K562 (cell line): ENCODE measurements at regions not wholly inside any gene's neighbourhood (a gene's known extent, or its start where the extent isn't known, plus 50 kb on each side); places are given as distances from the start of the nearest gene placed in this dataset.

Experiments
- ATAC-seq: fragments of 200-7000 bp; cut with Tn5 transposase; 3 replicates; pipeline ENCODE4 v1.9.1; 2020; ENCODE audit warnings: moderate library complexity
- BruUV-seq: library from RNA; stranded (reverse); fragments of 400-500 nt; replicated peaks from 2 replicates; lab custom pipeline; 2021; lab: Mats Ljungman, UMichigan
- CTCF ChIA-PET: fragments of 300-600 bp; formaldehyde crosslinking; extraction: SDS; loops from one replicate; lab custom pipeline; 2021; ENCODE audit warnings: low intra/inter-chr PET ratio; lab: Yijun Ruan, JAX
- POLR2A ChIA-PET: fragments of 300-600, 350-650 bp; sonication (Branson Sonifier 250); formaldehyde crosslinking; extraction: SDS; loops from one replicate; lab custom pipeline; 2021; ENCODE audit warnings: antibody characterized with exemption, inconsistent platforms; lab: Yijun Ruan, JAX
- DNase-seq, 4 experiments: peaks; one replicate each; pipeline versions ENCODE4 v3.0.0 to v3.0.0-alpha.2; 2011 to 2018; ENCODE audit warnings: low spot score in 3 of 4, mixed read lengths in 3 of 4; ENCODE audit errors: extremely low read depth in 1 of 4
- FAIRE-seq: peaks from 2 replicates; lab custom pipeline; 2011; peaks lifted over from hg19 to GRCh38; lab: Jason Lieb, UNC
- H2AFZ ChIP-seq: 2 replicates; pipeline ENCODE4 v1.6.0; 2011; ENCODE audit warnings: low read depth, low read length, control low read depth, inconsistent platforms
- H3K27ac ChIP-seq: fragments of 200-600 bp; 3 replicates; pipeline ENCODE4 v1.8.0; 2011; ENCODE audit warnings: low read depth, mild to moderate bottlenecking, control low read depth, inconsistent platforms, low read length, moderate library complexity, mixed read lengths; ENCODE audit errors: extremely low read depth
- H3K27me3 ChIP-seq, 2 experiments: fragments of 300-600 bp in 1 of 2; 2 replicates in 1 of 2; 3 replicates in 1 of 2; pipeline versions ENCODE4 v1.6.0 to v1.8.0; 2011; ENCODE audit warnings: inconsistent platforms in 2 of 2, low read length in 2 of 2, mild to moderate bottlenecking in 1 of 2, mixed read lengths in 1 of 2, moderate library complexity in 1 of 2; ENCODE audit not compliant: control insufficient read depth in 2 of 2, insufficient read depth in 2 of 2
- H3K36me3 ChIP-seq: fragments of 300-600 bp; 3 replicates; pipeline ENCODE4 v1.8.0; 2011; ENCODE audit warnings: mild to moderate bottlenecking, low read length, inconsistent platforms; ENCODE audit not compliant: control insufficient read depth, insufficient read depth
- H3K4me1 ChIP-seq, 2 experiments: fragments of 200-600 bp in 1 of 2; replicated peaks in 1 of 2; 2 replicates in 1 of 2; 3 replicates in 1 of 2; pipeline versions ENCODE4 v1.5.1 to v1.8.0; 2011; ENCODE audit warnings: inconsistent platforms in 2 of 2, low read length in 2 of 2, mild to moderate bottlenecking in 1 of 2, mixed read lengths in 1 of 2, moderate library complexity in 1 of 2; ENCODE audit not compliant: control insufficient read depth in 2 of 2, insufficient read depth in 2 of 2
- H3K4me2 ChIP-seq: 2 replicates; pipeline ENCODE4 v1.6.1; 2011; ENCODE audit warnings: low read length, control low read depth, inconsistent platforms, mixed read lengths; ENCODE audit not compliant: insufficient read depth
- H3K4me3 ChIP-seq: fragments of 200-600 bp; sonication (generic), shearing (Covaris generic); 2 replicates; pipeline ENCODE4 v1.5.1; 2016; ENCODE audit warnings: control low read depth, inconsistent platforms
- H3K79me2 ChIP-seq: fragments of 200-600 bp; 3 replicates; pipeline ENCODE4 v1.8.0; 2011; ENCODE audit warnings: low read length, inconsistent platforms; ENCODE audit not compliant: control insufficient read depth, insufficient read depth
- H3K9ac ChIP-seq, 2 experiments: 2 replicates each; pipeline versions ENCODE4 v1.6.0 to v1.6.1; 2011; ENCODE audit warnings: low read depth in 2 of 2, low read length in 2 of 2, control low read depth in 1 of 2, inconsistent platforms in 1 of 2, mild to moderate bottlenecking in 1 of 2, mixed read lengths in 1 of 2; ENCODE audit not compliant: insufficient read depth in 1 of 2
- H3K9me1 ChIP-seq: one replicate; pipeline ENCODE4 v1.6.0; 2011; ENCODE audit warnings: inconsistent platforms, mild to moderate bottlenecking, low read length, moderate library complexity; ENCODE audit not compliant: control insufficient read depth, insufficient read depth
- H3K9me3 ChIP-seq: replicated peaks from 2 replicates; pipeline ENCODE4 v1.5.1; 2011; ENCODE audit warnings: low read depth, low read length, inconsistent platforms; ENCODE audit not compliant: control insufficient read depth, insufficient read depth
- H4K20me1 ChIP-seq: replicated peaks from 2 replicates; pipeline ENCODE4 v1.6.1; 2011; ENCODE audit warnings: low read length, inconsistent platforms, mixed read lengths; ENCODE audit not compliant: control insufficient read depth, insufficient read depth
- ARHGAP35 ChIP-seq: fragments of 450-650 bp; IDR thresholded peaks from 2 replicates; pipeline ENCODE4 v1.6.1; 2018; ENCODE audit not compliant: partially characterized antibody
- GABPB1 ChIP-seq: sonication (generic); formaldehyde crosslinking; IDR thresholded peaks from 2 replicates; pipeline ENCODE4 v1.8.0; 2022; ENCODE audit warnings: mild to moderate bottlenecking, missing genetic modification reagents
- HDAC3 ChIP-seq: fragments of 450-650 bp; IDR thresholded peaks from 2 replicates; pipeline ENCODE4 v1.6.1; 2018; ENCODE audit warnings: borderline replicate concordance, mild to moderate bottlenecking, moderate library complexity; ENCODE audit not compliant: partially characterized antibody
- ILF3 ChIP-seq: fragments of 450-650 bp; IDR thresholded peaks from 2 replicates; pipeline ENCODE4 v1.6.1; 2018; ENCODE audit warnings: antibody characterized with exemption, mild to moderate bottlenecking, moderate library complexity, borderline replicate concordance
- KLF16 ChIP-seq: IDR thresholded peaks from 2 replicates; pipeline ENCODE4 v1.6.1; 2016; ENCODE audit warnings: antibody characterized with exemption
- NFE2L1 ChIP-seq: fragments of 450-650 bp; IDR thresholded peaks from 2 replicates; pipeline ENCODE4 v1.6.1; 2016; ENCODE audit warnings: missing genetic modification characterization, low read depth, mild to moderate bottlenecking, missing compliant biosample characterization, moderate library complexity, borderline replicate concordance
- NFRKB ChIP-seq: fragments of 450-650 bp; IDR thresholded peaks from 2 replicates; pipeline ENCODE4 v1.6.1; 2016; ENCODE audit warnings: low read depth
- RBM17 ChIP-seq: fragments of 200-400 bp; formaldehyde crosslinking; IDR thresholded peaks from 2 replicates; pipeline ENCODE4 v1.6.1; 2017; ENCODE audit warnings: low read depth, mild to moderate bottlenecking, low read length, borderline replicate concordance
- RUNX1 ChIP-seq: sonication (generic); IDR thresholded peaks from 2 replicates; pipeline ENCODE4 v1.6.1; 2016; ENCODE audit warnings: antibody characterized with exemption, low read depth
- SUPT5H ChIP-seq: fragments of 450-650 bp; IDR thresholded peaks from 2 replicates; pipeline ENCODE4 v1.6.1; 2016
- ZNF165 ChIP-seq: fragments of 250-450 bp; sonication (Bioruptor Pico); IDR thresholded peaks from 2 replicates; pipeline ENCODE4 v1.4.0; 2020; ENCODE audit warnings: borderline replicate concordance
- ZNF431 ChIP-seq: sonication (generic); formaldehyde crosslinking; IDR thresholded peaks from 2 replicates; pipeline ENCODE4 v1.8.0; 2022; ENCODE audit warnings: mild to moderate bottlenecking, missing genetic modification reagents
- ZNF695 ChIP-seq: fragments of 450-650 bp; formaldehyde crosslinking; IDR thresholded peaks from 2 replicates; pipeline ENCODE4 v1.4.0; 2020; ENCODE audit warnings: mild to moderate bottlenecking, moderate library complexity
- ZNF785 ChIP-seq: fragments of 250-450 bp; sonication (Bioruptor Pico); IDR thresholded peaks from 2 replicates; pipeline ENCODE4 v1.4.0; 2020; ENCODE audit warnings: mild to moderate bottlenecking
- WGBS: fragments of 100-300 bp; shearing (Covaris generic); methylation state at CpG from one replicate; pipeline ENCODE4 v1.1.6; 2016; ENCODE audit warnings: low coverage, mixed read lengths; ENCODE audit not compliant: insufficient coverage; ENCODE audit errors: missing lambda C conversion rate; 5-methylcytosine and 5-hydroxymethylcytosine counted together
- in situ Hi-C: fragments of 300-500 bp; cut with MboI; formaldehyde crosslinking; loops from 4 replicates; pipeline ENCODE4 v1.15.0; 2018; ENCODE audit warnings: inconsistent platforms, mixed read lengths
- intact Hi-C: fragments of 100-400 bp; cut with micrococcal nuclease; formaldehyde crosslinking; loops from 2 replicates; pipeline ENCODE4 v1.14.2; 2022
- TF ChIP-seq, protein P1 (sequence below), 2 experiments: fragments of 200-800 bp in 1 of 2; sonication (Bioruptor generic) in 1 of 2; sonication (generic) in 1 of 2; formaldehyde crosslinking in 1 of 2; IDR thresholded peaks in 1 of 2; conservative IDR thresholded peaks in 1 of 2; 2 replicates each; pipeline versions ENCODE4 v1.5.0 to v1.6.1; 2016 to 2020; ENCODE audit warnings: missing compliant biosample characterization in 1 of 2, missing genetic modification characterization in 1 of 2, missing genetic modification reagents in 1 of 2
- TF ChIP-seq, protein P2 (sequence below): sonication (generic); formaldehyde crosslinking; IDR thresholded peaks from 2 replicates; pipeline ENCODE4 v1.8.0; 2022; ENCODE audit warnings: missing genetic modification reagents, mild to moderate bottlenecking, borderline replicate concordance
- TF ChIP-seq, protein P3 (sequence below): sonication (generic); formaldehyde crosslinking; IDR thresholded peaks from 2 replicates; pipeline ENCODE4 v1.8.1; 2023; ENCODE audit warnings: mild to moderate bottlenecking, missing genetic modification reagents

DNA sequence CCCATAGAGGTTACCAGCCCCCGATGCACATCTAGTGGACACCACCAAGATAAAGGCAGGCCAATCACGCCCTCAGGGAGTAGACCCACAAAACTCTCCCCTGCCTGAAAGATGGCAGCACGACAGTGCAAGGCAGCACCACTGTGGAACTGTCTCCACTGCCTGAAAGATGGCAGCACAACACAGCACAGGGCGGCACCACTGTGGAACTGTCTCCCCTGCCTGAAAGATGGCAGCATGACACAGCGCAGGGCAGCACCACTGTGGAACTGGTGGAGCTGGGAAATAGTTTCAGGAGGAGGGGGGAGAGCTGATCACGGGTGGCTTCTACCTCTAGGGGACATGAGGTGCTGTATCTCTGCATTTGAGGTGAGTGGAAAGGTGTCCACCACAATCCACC, 340.4 kb upstream of the FRG1 start (continued):
- TF ChIP-seq, protein P1, sequence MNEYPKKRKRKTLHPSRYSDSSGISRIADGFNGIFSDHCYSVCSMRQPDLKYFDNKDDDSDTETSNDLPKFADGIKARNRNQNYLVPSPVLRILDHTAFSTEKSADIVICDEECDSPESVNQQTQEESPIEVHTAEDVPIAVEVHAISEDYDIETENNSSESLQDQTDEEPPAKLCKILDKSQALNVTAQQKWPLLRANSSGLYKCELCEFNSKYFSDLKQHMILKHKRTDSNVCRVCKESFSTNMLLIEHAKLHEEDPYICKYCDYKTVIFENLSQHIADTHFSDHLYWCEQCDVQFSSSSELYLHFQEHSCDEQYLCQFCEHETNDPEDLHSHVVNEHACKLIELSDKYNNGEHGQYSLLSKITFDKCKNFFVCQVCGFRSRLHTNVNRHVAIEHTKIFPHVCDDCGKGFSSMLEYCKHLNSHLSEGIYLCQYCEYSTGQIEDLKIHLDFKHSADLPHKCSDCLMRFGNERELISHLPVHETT (CRISPR knock-in tag; conservative IDR thresholded peaks at IDR 0.05 in 1 of 2, IDR thresholded peaks at IDR 0.05 in 1 of 2): no peak
- no peak for TF ChIP-seq KLF16

DNA sequence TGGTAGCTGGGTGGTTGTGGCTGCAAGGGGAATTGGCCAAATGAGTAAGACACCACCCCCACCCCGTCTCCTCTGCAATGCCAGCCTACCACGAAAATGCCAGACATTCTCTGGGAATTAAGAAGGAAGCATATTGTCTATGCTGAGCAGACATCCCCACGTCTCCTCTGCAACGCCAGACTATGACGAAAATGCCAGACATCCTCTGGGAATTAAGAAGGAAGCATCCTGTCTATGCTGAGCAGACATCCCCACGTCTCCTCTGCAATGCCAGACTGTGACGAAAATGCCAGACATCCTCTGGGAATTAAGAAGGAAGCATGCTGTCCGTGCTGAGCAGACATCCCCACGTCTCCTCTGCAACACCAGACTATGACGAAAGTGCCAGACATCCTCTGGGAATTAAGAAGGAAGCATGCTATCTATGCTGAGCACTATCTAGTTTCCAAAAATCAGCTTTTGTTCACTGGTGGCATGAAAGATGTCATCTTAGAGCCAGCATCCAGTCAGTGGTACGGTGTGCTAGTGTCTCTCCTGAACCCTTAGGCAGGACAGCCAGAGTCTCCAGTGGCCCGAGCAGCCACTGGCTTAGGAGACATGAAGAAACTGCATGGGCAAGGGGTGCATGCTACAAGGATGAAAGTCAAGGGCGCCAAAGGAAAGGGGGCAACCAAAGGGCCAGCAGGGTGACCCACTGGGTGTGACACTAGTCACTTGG, 339.8 kb upstream of the FRG1 start:
- H3K9ac ChIP-seq: no peak overlapping the region
- H3K9me1 ChIP-seq: no peaks in the 10 kb centered on the region
- in situ Hi-C loops: no loop called here
- no peak overlapping the region for H3K4me3 ChIP-seq
- H3K9me3 ChIP-seq: no peaks in the 10 kb centered on the region
- no TSS peak for BruUV-seq
- TF ChIP-seq, protein P2, sequence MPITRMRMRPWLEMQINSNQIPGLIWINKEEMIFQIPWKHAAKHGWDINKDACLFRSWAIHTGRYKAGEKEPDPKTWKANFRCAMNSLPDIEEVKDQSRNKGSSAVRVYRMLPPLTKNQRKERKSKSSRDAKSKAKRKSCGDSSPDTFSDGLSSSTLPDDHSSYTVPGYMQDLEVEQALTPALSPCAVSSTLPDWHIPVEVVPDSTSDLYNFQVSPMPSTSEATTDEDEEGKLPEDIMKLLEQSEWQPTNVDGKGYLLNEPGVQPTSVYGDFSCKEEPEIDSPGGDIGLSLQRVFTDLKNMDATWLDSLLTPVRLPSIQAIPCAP (CRISPR knock-in tag): no peak
- TF ChIP-seq RBM17 (no peak), RUNX1 (no peak), ZNF431 (CRISPR knock-in tag) (no peak), ARHGAP35 (no peak), GABPB1 (CRISPR knock-in tag) (no peak), HDAC3 (no peak), ZNF165 (CRISPR knock-in tag) (no peak), NFE2L1 (no peak), ILF3 (no peak), ZNF695 (no peak), NFRKB (no peak), ZNF785 (CRISPR knock-in tag) (no peak), SUPT5H (no peak)
- TF ChIP-seq, protein P3, sequence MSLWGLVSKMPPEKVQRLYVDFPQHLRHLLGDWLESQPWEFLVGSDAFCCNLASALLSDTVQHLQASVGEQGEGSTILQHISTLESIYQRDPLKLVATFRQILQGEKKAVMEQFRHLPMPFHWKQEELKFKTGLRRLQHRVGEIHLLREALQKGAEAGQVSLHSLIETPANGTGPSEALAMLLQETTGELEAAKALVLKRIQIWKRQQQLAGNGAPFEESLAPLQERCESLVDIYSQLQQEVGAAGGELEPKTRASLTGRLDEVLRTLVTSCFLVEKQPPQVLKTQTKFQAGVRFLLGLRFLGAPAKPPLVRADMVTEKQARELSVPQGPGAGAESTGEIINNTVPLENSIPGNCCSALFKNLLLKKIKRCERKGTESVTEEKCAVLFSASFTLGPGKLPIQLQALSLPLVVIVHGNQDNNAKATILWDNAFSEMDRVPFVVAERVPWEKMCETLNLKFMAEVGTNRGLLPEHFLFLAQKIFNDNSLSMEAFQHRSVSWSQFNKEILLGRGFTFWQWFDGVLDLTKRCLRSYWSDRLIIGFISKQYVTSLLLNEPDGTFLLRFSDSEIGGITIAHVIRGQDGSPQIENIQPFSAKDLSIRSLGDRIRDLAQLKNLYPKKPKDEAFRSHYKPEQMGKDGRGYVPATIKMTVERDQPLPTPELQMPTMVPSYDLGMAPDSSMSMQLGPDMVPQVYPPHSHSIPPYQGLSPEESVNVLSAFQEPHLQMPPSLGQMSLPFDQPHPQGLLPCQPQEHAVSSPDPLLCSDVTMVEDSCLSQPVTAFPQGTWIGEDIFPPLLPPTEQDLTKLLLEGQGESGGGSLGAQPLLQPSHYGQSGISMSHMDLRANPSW (CRISPR knock-in tag): no peak
- TF ChIP-seq, all 486 proteins: peak for 0
- Histone ChIP-seq H3K4me2 (no peak overlapping the region), H3K79me2 (no peaks in the 10 kb centered on the region), H3K27me3 (no peaks in the 10 kb centered on the region), H3K27ac (no peak overlapping the region), H3K36me3 (no peaks in the 10 kb centered on the region), H2AFZ (no peak overlapping the region), H3K4me1 (no peaks in the 10 kb centered on the region), H4K20me1 (no peaks in the 10 kb centered on the region)
- ChIA-PET POLR2A (no interaction called here), CTCF (no interaction called here)
- WGBS: 5% methylated on average over 10 of the region's 13 CpGs
- no peak for ATAC-seq
- intact Hi-C loops: no loop called here
- no peak for DNase-seq
- FAIRE-seq: no peak
